Prostate gland (tissue), 2 donors: ENCODE measurements at regions not wholly inside any gene's neighbourhood (a gene's known extent, or its start where the extent isn't known, plus 50 kb on each side); places are given as distances from the start of the nearest gene placed in this dataset.

ENCODE experiments used
- DNase-seq: peaks from one replicate; pipeline ENCODE4 v3.0.0-alpha.2; 2019; ENCODE audit warnings: low spot score
- H3K27ac ChIP-seq, 2 donors: fragments of 200-600 bp; sonication (generic); 2 replicates each; pipeline ENCODE4 v1.5.1; 2017 to 2019
- H3K27me3 ChIP-seq: fragments of 200-600 bp; sonication (generic); replicated peaks from 2 replicates; pipeline ENCODE4 v1.5.1; 2019; ENCODE audit not compliant: insufficient read depth
- H3K36me3 ChIP-seq, 2 donors: fragments of 200-600 bp; sonication (generic); 1 replicate in 1 of 2; 2 replicates in 1 of 2; pipeline versions ENCODE4 v1.5.1 to v1.8.1; 2017 to 2019
- H3K4me1 ChIP-seq: fragments of 200-600 bp; sonication (generic); replicated peaks from 2 replicates; pipeline ENCODE4 v1.5.1; 2019
- H3K4me3 ChIP-seq, 2 donors: fragments of 200-600 bp; sonication (generic); 2 replicates each; pipeline ENCODE4 v1.5.1; 2017 to 2019
- H3K9me3 ChIP-seq: fragments of 200-600 bp; sonication (generic); 2 replicates; pipeline ENCODE4 v1.5.1; 2017
- CTCF ChIP-seq, 4 experiments: fragments of 200-600 bp in 2 of 4; fragments of 450-650 bp in 2 of 4; sonication (generic) in 2 of 4; IDR thresholded peaks; 1 replicate in 3 of 4; 2 replicates in 1 of 4; pipeline ENCODE4 v1.5.1; 2016 to 2019; ENCODE audit warnings: antibody characterized with exemption in 4 of 4, mild to moderate bottlenecking in 2 of 4, moderate library complexity in 2 of 4
- POLR2A ChIP-seq: fragments of 450-650 bp; IDR thresholded peaks from one replicate; pipeline ENCODE4 v1.6.1; 2016; ENCODE audit warnings: antibody characterized with exemption, mild to moderate bottlenecking
- POLR2AphosphoS5 ChIP-seq: sonication (generic); formaldehyde crosslinking; IDR thresholded peaks from one replicate; pipeline ENCODE4 v1.6.1; 2017; ENCODE audit warnings: antibody characterized with exemption
- WGBS: methylation state at CpG from one replicate; pipeline ENCODE4 v1.1.5; 2018; 5-methylcytosine and 5-hydroxymethylcytosine counted together
- intact Hi-C: fragments of 100-400 bp; cut with DNase I; formaldehyde crosslinking; loops from one replicate; pipeline ENCODE4 v1.14.2; 2022

GRCh38 chr2:155157711-155158110 lies 459.2 kb downstream of the KCNJ3 start:
- TF ChIP-seq POLR2A (no peak), POLR2AphosphoS5 (no peak), CTCF (IDR thresholded peaks at IDR 0.05) (no peak)
- 58% methylated on average over 2 of the region's 2 CpGs for WGBS
- no peak overlapping the region for H3K27ac ChIP-seq

GRCh38 chr2:155157065-155157464 lies 458.6 kb downstream of the KCNJ3 start:
- no peaks in the 10 kb centered on the region for H3K4me1 ChIP-seq
- no peak for TF ChIP-seq POLR2AphosphoS5
- no peak for TF ChIP-seq CTCF (IDR thresholded peaks at IDR 0.05)
- TF ChIP-seq POLR2A: no peak
- H3K9me3 ChIP-seq: no peaks in the 10 kb centered on the region
- H3K27me3 ChIP-seq: no peaks in the 10 kb centered on the region
- H3K4me3 ChIP-seq: no peak overlapping the region
- WGBS: 55% methylated on average over 3 of the region's 3 CpGs
- intact Hi-C loops: no loop called here
- no peak overlapping the region for H3K27ac ChIP-seq
- H3K36me3 ChIP-seq: no peaks in the 10 kb centered on the region
- DNase-seq: no peak

More at GRCh38 chr2:155157711-155158110, 459.2 kb downstream of the KCNJ3 start:
- H3K9me3 ChIP-seq: no peaks in the 10 kb centered on the region
- no peaks in the 10 kb centered on the region for H3K4me1 ChIP-seq
- intact Hi-C loops: no loop called here
- no peaks in the 10 kb centered on the region for H3K27me3 ChIP-seq
- DNase-seq: no peak
- H3K36me3 ChIP-seq: no peaks in the 10 kb centered on the region
- H3K4me3 ChIP-seq: no peak overlapping the region

- TF ChIP-seq POLR2A: no peak
- TF ChIP-seq CTCF (IDR thresholded peaks at IDR 0.05): no peak
- no peak for TF ChIP-seq POLR2AphosphoS5
- H3K27me3 ChIP-seq: no peaks in the 10 kb centered on the region
Measured at GRCh38 chr2:155151945-155152344, 453.4 kb downstream of the KCNJ3 start.

DNA sequence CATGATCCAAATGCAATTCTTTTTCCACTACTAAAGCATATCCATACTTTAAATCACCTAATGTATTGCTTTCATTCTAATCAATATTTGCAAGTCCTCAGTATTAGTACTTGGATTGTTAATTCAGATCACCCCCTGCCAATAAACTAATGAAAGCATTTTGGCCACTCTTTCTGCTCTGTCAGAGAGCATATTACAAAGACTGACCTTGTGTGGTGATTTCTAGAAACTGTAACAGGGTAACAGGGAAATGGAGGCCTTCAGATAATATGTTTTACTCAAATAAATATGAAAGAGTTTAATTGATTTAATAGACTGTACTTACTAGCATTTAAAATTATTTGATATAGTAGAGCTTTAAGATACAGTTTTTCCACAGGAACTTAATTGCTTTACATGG lies 453.0 kb downstream of the KCNJ3 start:
- TF ChIP-seq CTCF (IDR thresholded peaks at IDR 0.05) (no peak), POLR2AphosphoS5 (no peak), POLR2A (no peak)
- Histone ChIP-seq H3K36me3 (no peaks in the 10 kb centered on the region), H3K27me3 (no peaks in the 10 kb centered on the region), H3K4me1 (no peaks in the 10 kb centered on the region), H3K4me3 (no peak overlapping the region), H3K27ac (no peak overlapping the region), H3K9me3 (no peaks in the 10 kb centered on the region)
- no peak for DNase-seq
- intact Hi-C loops: no loop called here

More at GRCh38 chr2:155151945-155152344, 453.4 kb downstream of the KCNJ3 start:
- Histone ChIP-seq H3K4me3 (no peak overlapping the region), H3K9me3 (no peaks in the 10 kb centered on the region), H3K36me3 (no peaks in the 10 kb centered on the region), H3K27ac (no peak overlapping the region), H3K4me1 (no peaks in the 10 kb centered on the region)
- intact Hi-C loops: no loop called here
- no peak for DNase-seq
- 82% methylated on average over 2 of the region's 2 CpGs for WGBS

DNA sequence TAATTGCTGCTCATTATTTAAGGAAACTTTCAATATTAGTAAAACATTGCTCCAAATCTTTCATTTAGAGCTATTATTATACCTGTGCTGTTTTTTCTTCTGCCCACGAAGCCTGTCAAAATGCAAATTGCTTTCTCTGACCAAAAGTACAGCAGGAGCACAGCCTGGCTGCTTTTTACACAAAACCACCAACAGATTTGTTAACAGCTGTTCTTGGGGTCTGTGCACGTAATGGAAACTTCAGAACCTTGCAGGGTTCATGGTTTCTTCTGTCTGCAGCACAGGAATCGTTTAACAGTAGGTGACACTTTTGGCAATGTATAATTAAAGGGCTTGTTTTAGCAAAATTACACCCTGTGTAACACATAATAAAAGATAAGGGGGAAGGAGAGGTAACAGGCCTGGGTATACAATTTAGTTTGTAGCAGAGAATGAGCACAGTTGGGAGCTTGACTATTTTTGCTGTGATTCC lies 447.3 kb downstream of the KCNJ3 start:
- 52% methylated on average over 3 of the region's 3 CpGs for WGBS
- intact Hi-C loops: no loop called here
- no peak for DNase-seq

More for the DNA sequence above, 447.3 kb downstream of the KCNJ3 start:
- Histone ChIP-seq H3K36me3 (no peaks in the 10 kb centered on the region), H3K4me1 (no peaks in the 10 kb centered on the region), H3K27ac (no peak overlapping the region), H3K9me3 (no peaks in the 10 kb centered on the region), H3K27me3 (no peaks in the 10 kb centered on the region), H3K4me3 (no peak overlapping the region)
- TF ChIP-seq POLR2A (no peak), POLR2AphosphoS5 (no peak), CTCF (IDR thresholded peaks at IDR 0.05) (no peak)
